ENCODE measurements at regions not wholly inside any gene's neighbourhood (a gene's known extent, or its start where the extent isn't known, plus 50 kb on each side); places are given as distances from the start of the nearest gene placed in this dataset.

- Histone ChIP-seq H3K9me3 (peaks cover 0 to 4% (median 0%) of the 10 kb centered on the region in 4 donors), H3K27me3 (no peaks in the 10 kb centered on the region), H3K36me3 (no peaks in the 10 kb centered on the region), H3K4me3 (no peak overlapping the region), H3K27ac (no peak overlapping the region), H3K4me1 (no peaks in the 10 kb centered on the region)
- TF ChIP-seq POLR2A (IDR thresholded peaks at IDR 0.05) (no peak), EP300 (IDR thresholded peaks at IDR 0.05) (no peak), POLR2AphosphoS5 (IDR thresholded peaks at IDR 0.05) (no peak), CTCF (IDR thresholded peaks at IDR 0.05) (no peak)
- no peak for ATAC-seq (ENCODE audit: low FRiP score in 2 of 2)
- DNase-seq = no peak
Observed at GRCh38 chr2:104254017-104254416, 599.9 kb upstream of the POU3F3 start.

DNA sequence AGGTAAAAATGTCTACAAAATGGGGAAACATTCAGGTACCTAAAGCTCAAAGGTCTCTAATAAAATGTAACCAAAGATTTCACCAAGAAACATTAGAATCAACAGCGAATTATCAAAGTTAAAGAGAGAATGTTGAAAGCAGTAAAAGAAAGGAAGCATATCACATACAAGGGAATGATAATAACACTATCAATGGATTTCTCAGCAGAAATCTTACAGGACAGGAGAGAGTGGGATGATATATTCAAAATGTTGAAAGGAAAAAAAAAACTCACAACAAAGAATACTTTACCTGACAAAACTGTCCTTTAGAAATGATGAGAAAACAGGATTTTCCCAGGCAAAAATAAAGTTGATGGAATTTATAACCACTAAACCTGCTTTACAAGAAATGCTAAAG lies 591.2 kb upstream of the POU3F3 start:
- Histone ChIP-seq H3K4me1 (no peaks in the 10 kb centered on the region), H3K27ac (no peak overlapping the region), H3K4me3 (no peak overlapping the region), H3K9me3 (peaks cover 4 to 29% (median 20%) of the 10 kb centered on the region in 4 donors), H3K36me3 (no peaks in the 10 kb centered on the region), H3K27me3 (no peaks in the 10 kb centered on the region)
- ATAC-seq (ENCODE audit: low FRiP score in 2 of 2) (no peak), DNase-seq (no peak)
- no peak for TF ChIP-seq POLR2AphosphoS5 (IDR thresholded peaks at IDR 0.05)
- TF ChIP-seq EP300 (IDR thresholded peaks at IDR 0.05) = no peak
- no peak for TF ChIP-seq CTCF (IDR thresholded peaks at IDR 0.05)
- no peak for TF ChIP-seq POLR2A (IDR thresholded peaks at IDR 0.05)
- 81 to 95% methylated on average over 1 of the region's 1 CpG for whole genome bisulfite sequencing, 2 donors

DNA sequence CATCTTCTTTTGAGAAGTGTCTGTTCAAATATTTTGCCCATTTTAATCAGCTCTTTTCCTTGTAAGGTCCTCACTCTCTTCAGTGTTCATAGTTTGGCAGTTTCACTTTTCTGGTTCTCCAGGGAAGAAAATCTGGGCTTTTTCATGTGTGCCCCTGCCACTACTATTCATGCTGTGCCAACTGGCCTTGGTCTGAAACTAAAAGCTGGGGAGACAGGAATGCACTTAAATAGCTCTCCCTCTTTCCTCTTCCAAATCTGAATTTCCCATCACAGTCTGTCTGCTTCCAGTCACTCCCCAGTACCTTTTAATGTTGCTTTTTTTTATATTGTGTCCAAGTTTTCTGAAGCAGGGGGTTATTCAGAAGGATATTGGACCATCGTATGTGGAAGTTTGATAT lies 574.3 kb upstream of the POU3F3 start:
- no peaks in the 10 kb centered on the region for H3K4me1 ChIP-seq
- H3K27ac ChIP-seq = no peak overlapping the region
- no peak for TF ChIP-seq POLR2AphosphoS5 (IDR thresholded peaks at IDR 0.05)
- no peak for ATAC-seq (ENCODE audit: low FRiP score in 2 of 2)
- no peak for DNase-seq
- H3K27me3 ChIP-seq = no peaks in the 10 kb centered on the region
- H3K36me3 ChIP-seq = no peaks in the 10 kb centered on the region
- no peak overlapping the region for H3K4me3 ChIP-seq
- WGBS, 2 donors = 59 to 60% methylated on average over 1 of the region's 1 CpG
- H3K9me3 ChIP-seq = no peaks in the 10 kb centered on the region

DNA sequence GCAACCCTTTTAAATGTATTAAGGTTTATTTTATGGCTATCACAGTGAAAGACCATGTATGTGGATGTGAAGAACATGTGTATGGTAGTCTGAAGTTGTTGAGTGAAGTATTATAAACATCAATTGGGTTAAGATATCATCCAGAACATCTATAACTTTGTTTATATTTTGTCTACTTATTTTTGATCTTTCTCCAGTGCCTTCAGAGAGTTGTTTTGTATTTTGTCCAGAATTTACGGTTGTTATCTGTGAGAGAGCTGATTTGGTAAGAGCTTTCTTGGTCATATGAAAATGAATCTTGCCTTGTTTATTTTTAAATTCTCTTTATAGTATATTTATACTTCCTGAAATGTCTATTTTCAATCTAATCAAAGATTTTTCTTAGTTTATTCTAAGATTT lies 573.7 kb upstream of the POU3F3 start:
- Histone ChIP-seq H3K9me3 (no peaks in the 10 kb centered on the region), H3K4me1 (no peaks in the 10 kb centered on the region), H3K36me3 (no peaks in the 10 kb centered on the region), H3K4me3 (no peak overlapping the region), H3K27me3 (no peaks in the 10 kb centered on the region), H3K27ac (no peak overlapping the region)
- TF ChIP-seq CTCF (IDR thresholded peaks at IDR 0.05) (no peak), POLR2AphosphoS5 (IDR thresholded peaks at IDR 0.05) (no peak)
- 53 to 57% methylated on average over 1 of the region's 1 CpG for WGBS, 2 donors
- DNase-seq = no peak
- ATAC-seq (ENCODE audit: low FRiP score in 2 of 2) = no peak

- Histone ChIP-seq H3K36me3 (no peaks in the 10 kb centered on the region), H3K9me3 (no peaks in the 10 kb centered on the region), H3K27ac (no peak overlapping the region), H3K4me1 (no peaks in the 10 kb centered on the region), H3K27me3 (no peaks in the 10 kb centered on the region), H3K4me3 (no peak overlapping the region)
- no peak for DNase-seq
- ATAC-seq (ENCODE audit: low FRiP score in 2 of 2) = no peak
- no peak for TF ChIP-seq POLR2AphosphoS5 (IDR thresholded peaks at IDR 0.05)
- 34 to 76% methylated on average over 3 of the region's 3 CpGs for WGBS, 2 donors
Observed at GRCh38 chr2:104286841-104287240, 567.1 kb upstream of the POU3F3 start.

GRCh38 chr2:104289651-104290565 lies 564.0 kb upstream of the POU3F3 start:
- no peaks in the 10 kb centered on the region for H3K4me1 ChIP-seq
- H3K9me3 ChIP-seq = no peaks in the 10 kb centered on the region
- H3K4me3 ChIP-seq = no peak overlapping the region
- 75% methylated on average over 8 of the region's 8 CpGs for WGBS, 2 donors
- H3K27me3 ChIP-seq = no peaks in the 10 kb centered on the region
- H3K36me3 ChIP-seq = no peaks in the 10 kb centered on the region
- H3K27ac ChIP-seq = no peak overlapping the region
- no peak for DNase-seq
- ATAC-seq (ENCODE audit: low FRiP score in 2 of 2) = no peak
- no peak for TF ChIP-seq EP300 (IDR thresholded peaks at IDR 0.05)
- TF ChIP-seq CTCF (IDR thresholded peaks at IDR 0.05) = no peak
- no peak for TF ChIP-seq POLR2A (IDR thresholded peaks at IDR 0.05)
- TF ChIP-seq POLR2AphosphoS5 (IDR thresholded peaks at IDR 0.05) = no peak

Data from upper lobe of left lung (tissue), 6 donors.